GM18511 (cell line): ENCODE measurements at regions not wholly inside any gene's neighbourhood (a gene's known extent, or its start where the extent isn't known, plus 50 kb on each side); places are given as distances from the start of the nearest gene placed in this dataset.
"Not testable (repeated sequence)": the region's sequence is repeated elsewhere in the genome, so short reads cannot be mapped to it uniquely, and the experiment has no call there.

ENCODE experiments used
- ATAC-seq: cut with Tn5 transposase; IDR thresholded peaks from one replicate; pipeline ENCODE4 v1.9.1; 2021; ENCODE audit warnings: mild to moderate bottlenecking, moderate library complexity; ENCODE audit not compliant: unreplicated experiment

DNA sequence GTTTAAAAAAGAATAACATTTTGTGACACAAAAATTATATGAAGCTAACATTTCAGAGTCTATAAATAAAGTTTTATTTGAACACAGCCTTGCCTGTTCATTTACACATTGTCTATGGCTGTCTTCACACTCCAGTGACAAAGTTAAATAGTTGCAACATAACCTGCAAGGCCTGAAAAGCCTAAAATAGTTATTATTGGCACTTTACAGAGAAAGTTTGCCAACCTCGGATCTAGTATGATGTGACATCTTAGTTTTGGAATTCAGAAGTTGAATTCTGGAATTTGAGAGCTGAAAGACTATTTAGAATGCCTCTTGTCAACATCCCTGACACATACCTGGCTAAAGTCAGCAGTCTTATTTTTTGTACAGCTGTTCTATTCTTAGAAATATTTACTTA is 68.3 kb downstream of the DYRK2 start:
- ATAC-seq: no peak

DNA sequence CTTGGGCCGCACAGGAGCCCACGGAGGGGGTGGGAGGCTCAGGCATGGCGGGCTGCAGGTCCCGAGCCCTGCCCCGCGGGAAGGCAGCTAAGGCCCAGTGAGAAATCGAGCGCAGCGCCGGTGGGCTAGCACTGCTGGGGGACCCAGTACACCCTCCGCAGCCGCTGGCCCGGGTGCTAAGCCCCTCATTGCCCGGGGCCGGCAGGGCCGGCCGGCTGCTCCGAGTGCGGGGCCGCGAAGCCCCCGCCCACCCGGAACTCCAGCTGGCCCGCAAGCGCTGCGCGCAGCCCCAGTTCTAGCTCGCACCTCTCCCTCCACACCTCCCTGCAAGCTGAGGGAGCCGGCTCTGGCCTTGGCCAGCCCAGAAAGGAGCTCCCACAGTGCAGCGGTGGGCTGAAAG is 70.8 kb downstream of the DYRK2 start:
- ATAC-seq: not testable (repeated sequence)

GRCh38 chr12:67720351-67720856 is 71.9 kb downstream of the DYRK2 start:
- ATAC-seq: no peak

- no peak for ATAC-seq
Measured at GRCh38 chr12:67721248-67721647, 72.7 kb downstream of the DYRK2 start.

- no peak for ATAC-seq
Measured at GRCh38 chr12:67722296-67722695, 73.8 kb downstream of the DYRK2 start.

DNA sequence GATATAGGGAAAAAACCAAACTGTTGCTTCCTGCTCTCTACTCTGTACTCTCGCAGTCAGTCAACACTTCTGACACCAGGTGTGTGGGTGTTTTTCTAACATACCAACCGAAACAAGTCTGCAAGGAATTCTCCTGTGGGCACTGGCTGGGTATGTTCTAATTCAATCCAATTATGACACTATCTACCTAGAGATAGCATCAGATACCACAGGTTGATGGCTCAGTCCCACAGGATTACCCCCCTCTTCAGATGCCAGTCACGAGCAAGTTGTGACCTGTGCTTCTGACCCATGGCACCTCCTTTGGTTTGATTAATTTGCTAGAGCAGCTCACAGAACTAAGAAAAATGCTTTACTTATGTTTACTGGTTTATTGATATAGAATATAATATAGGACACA is 78.3 kb downstream of the DYRK2 start:
- ATAC-seq: no peak

- ATAC-seq: no peak
Measured at GRCh38 chr12:67727702-67728666, 79.4 kb downstream of the DYRK2 start.

GRCh38 chr12:67732857-67733256 is 84.3 kb downstream of the DYRK2 start:
- ATAC-seq: no peak

DNA sequence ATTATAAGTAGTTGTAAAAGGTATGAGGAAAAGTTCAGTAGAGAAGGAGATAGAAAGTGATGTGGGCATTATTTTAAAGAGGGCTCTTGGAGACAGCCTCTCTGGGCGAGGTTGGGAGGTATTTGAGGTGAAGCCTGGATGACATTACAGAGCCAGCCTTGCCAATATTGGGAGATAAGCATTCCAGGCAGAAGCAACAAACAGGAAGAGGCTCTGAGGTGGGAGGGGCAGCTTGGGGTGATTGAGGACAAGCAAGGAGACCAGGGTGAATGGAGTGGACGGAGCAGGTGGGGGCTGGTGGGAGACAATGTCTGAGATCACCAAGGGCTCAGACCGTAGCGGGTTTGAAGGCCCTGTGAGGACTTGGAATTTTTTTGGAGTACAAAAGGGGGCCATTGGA is 87.3 kb downstream of the DYRK2 start:
- no peak for ATAC-seq

- no peak for ATAC-seq
Measured at GRCh38 chr12:67740711-67741110, 92.2 kb downstream of the DYRK2 start.

DNA sequence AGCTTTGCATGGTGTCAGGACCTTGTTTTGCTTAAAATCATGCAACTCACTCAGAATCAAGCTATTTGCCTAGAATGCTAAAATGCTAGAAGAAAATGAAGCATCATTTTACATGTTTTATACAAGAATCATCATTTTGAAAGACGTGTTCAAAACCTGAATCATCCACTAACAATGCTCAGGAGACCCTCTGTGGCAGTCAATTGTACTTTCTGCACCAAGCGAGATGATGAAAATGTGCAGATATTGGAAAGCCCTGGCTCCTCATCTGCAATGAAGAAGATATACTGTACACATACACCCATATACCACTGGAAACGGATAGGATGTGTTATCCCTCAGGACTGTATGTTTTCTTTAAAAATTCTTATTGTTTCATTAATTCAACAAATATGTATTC is 92.7 kb downstream of the DYRK2 start:
- ATAC-seq: no peak

DNA sequence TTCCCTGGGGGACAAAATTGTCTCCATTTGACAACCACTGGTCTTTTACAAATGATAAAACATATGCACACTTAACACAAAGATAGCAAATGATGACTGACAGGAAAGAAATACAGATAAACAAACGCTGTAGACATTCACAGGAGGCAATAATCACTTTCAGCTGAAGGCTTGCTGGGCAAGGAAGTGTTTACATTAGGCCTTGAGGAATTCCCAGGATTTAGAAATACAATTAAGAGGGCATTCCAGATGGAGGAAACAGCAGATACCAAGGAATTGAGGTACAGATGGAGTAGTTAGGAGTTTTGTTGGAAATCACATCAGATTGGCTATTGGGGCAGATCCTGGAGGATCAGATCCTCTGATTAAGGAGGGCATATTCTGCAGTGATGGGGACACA is 93.9 kb downstream of the DYRK2 start:
- ATAC-seq: no peak

GRCh38 chr12:67747869-67748742 is 99.6 kb downstream of the DYRK2 start:
- no peak for ATAC-seq

DNA sequence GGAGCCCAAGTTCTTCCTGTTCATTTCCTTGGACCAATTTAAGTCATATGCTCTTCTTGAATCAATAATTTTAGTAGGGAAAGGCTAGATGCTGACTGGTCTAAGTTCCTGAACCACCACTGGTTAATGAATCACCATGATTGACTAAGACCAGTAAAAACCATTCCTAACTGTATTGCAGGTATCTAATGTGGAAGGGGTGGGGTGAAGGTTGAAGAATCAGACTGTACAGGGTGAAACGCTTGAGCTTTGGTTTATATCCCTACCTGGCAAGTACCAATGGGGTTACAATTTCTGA is 100.1 kb downstream of the DYRK2 start:
- no peak for ATAC-seq

DNA sequence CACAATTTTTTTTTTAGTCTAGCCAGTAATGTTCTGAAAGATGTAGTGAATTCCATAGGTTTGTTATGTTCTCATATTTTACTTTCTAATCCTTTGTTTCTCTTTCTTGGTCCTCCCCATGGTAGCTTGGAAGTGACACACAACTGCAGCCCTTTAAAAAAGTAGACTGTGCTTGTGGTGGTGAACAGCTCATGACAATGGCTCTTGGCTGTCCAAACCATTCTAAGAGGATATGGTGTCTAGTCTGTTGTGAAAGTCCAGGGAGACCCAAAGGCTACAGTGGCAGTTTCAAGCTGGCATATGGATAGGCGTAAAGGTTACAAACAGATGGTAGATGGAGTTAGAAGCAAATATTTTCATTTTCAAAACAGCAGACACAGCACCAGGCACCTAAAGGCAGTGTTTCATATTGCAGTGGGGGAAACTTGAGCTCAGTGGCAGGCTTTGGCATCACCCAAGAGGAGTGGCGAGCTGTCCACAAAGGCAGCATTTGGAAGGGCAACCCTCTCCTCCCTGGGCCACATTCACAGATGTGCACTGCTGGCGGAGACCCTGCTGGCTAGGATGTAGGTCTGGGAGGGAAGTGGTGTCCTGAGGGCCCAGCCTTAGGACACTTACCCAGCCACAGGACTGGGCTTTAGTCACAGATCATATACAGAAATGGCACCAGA is 102.1 kb downstream of the DYRK2 start:
- ATAC-seq: no peak

DNA sequence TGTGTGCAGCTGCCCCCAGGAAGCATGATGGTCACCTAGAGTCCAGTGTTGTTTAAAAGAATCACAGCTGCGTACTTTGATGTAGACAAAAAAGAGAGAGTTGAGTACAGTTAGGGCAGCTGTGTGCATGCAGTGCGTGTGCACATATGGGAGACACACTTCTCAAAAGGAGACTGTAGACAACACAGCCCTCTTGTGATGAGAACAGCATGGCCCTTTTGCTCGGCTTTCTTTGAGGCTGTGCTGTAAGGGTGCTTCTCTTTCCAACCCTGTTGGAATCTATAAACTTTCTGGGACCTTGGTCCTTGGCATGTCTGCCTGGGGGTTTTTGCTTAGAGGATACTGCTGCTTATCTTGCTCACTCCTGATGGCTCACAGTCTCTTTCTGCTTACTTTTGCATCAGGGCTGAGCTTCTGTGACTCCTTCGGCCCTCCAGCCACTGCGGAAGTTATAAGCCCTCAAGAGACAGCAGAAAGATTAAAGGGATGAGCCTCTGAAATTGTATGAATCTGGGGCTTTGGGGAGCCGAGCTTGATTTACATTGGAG is 102.9 kb downstream of the DYRK2 start:
- ATAC-seq: no peak

DNA sequence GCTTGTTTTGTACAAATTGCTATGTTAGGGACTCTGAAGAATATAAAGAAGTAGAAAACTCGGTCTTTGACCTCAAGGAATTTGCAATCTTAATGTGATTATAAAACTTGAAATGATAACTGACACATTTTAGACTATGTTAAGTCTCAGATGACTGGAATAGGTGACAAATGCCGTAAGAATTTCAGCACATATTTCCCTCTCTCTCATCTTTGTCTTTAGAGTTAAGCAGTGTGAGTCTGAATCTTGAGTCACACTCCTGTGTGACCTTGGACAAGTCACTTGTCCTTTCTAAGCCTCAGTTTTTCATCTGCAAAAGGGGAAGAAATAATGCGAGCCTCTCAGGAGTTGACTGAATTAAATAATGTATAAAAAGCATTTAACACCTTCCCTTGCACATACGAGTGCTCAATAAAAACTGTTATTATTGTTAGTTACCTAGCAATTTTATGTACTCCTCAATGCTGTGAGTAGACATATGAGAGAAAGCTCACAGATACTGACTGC is 103.7 kb downstream of the DYRK2 start:
- no peak for ATAC-seq

DNA sequence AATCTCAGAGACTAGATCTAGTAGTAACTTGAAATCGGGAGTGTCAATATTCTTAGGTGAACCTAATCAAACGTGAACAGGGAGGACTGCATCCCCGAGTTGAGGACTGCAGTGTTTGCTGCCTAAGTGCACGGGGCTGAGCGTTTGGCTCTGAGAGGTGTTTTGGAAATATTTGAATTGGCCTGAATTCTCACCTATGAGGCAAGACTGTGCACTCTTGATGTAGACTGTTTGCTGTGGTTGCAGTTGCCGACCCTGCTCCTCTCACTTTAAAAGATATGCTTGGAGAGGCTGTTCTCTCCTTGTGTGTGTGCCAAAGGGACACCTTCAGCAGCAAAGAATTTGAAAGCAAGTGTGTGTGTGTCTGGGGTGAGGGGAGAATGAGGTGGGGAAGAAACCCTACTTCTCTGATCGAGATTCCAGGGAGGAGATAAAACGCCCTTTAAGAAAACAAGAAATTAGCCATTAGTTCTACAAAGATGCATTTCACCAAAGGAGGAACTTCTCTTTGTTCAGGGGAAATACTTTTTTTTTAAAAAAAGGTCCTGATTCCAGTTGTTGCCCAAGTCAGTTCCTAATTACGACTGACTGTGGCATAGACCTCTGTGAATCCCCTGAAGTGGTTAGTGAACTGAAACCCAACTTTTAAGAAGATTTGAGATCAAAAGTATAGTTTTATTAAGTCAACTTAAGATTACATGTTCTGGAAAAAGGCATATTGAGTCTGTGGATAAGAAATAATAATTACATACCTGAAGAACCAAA is 106.6 kb downstream of the DYRK2 start:
- no peak for ATAC-seq

- no peak for ATAC-seq
Measured at GRCh38 chr12:67757651-67758050, 109.1 kb downstream of the DYRK2 start.

DNA sequence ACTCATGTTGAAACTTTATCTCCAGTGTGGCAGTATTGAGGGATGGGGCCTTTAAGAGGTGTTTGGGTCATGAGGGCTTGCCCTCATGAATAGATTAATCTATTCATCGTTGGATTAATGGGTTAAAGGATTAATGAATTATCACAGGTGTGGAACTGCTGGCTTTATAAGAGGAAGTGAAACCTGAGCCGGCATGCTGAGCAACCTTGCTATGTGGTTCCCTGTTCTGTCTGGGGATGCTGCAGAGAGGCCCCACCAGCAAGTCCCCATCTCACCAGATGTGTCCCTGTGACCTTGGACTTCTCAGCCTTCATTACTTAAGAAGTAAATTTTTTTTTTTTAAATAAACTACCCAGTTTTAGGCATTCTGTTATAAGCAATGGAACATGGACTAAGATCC is 109.6 kb downstream of the DYRK2 start:
- ATAC-seq: peak; percentile 99
